K562 (cell line): ENCODE measurements at regions not wholly inside any gene's neighbourhood (a gene's known extent, or its start where the extent isn't known, plus 50 kb on each side); places are given as distances from the start of the nearest gene placed in this dataset.

ENCODE experiments used
- ATAC-seq: fragments of 200-7000 bp; cut with Tn5 transposase; 3 replicates; pipeline ENCODE4 v1.9.1; 2020; ENCODE audit warnings: moderate library complexity
- BruUV-seq: library from RNA; stranded (reverse); fragments of 400-500 nt; replicated peaks from 2 replicates; lab custom pipeline; 2021; lab: Mats Ljungman, UMichigan
- CTCF ChIA-PET: fragments of 300-600 bp; formaldehyde crosslinking; extraction: SDS; loops from one replicate; lab custom pipeline; 2021; ENCODE audit warnings: low intra/inter-chr PET ratio; lab: Yijun Ruan, JAX
- POLR2A ChIA-PET: fragments of 300-600, 350-650 bp; sonication (Branson Sonifier 250); formaldehyde crosslinking; extraction: SDS; loops from one replicate; lab custom pipeline; 2021; ENCODE audit warnings: antibody characterized with exemption, inconsistent platforms; lab: Yijun Ruan, JAX
- DNase-seq, 4 experiments: peaks; one replicate each; pipeline versions ENCODE4 v3.0.0 to v3.0.0-alpha.2; 2011 to 2018; ENCODE audit warnings: low spot score in 3 of 4, mixed read lengths in 3 of 4; ENCODE audit errors: extremely low read depth in 1 of 4
- FAIRE-seq: peaks from 2 replicates; lab custom pipeline; 2011; peaks lifted over from hg19 to GRCh38; lab: Jason Lieb, UNC
- H2AFZ ChIP-seq: 2 replicates; pipeline ENCODE4 v1.6.0; 2011; ENCODE audit warnings: low read depth, low read length, control low read depth, inconsistent platforms
- H3K27ac ChIP-seq: fragments of 200-600 bp; 3 replicates; pipeline ENCODE4 v1.8.0; 2011; ENCODE audit warnings: low read depth, mild to moderate bottlenecking, control low read depth, inconsistent platforms, low read length, moderate library complexity, mixed read lengths; ENCODE audit errors: extremely low read depth
- H3K27me3 ChIP-seq, 2 experiments: fragments of 300-600 bp in 1 of 2; 2 replicates in 1 of 2; 3 replicates in 1 of 2; pipeline versions ENCODE4 v1.6.0 to v1.8.0; 2011; ENCODE audit warnings: inconsistent platforms in 2 of 2, low read length in 2 of 2, mild to moderate bottlenecking in 1 of 2, mixed read lengths in 1 of 2, moderate library complexity in 1 of 2; ENCODE audit not compliant: control insufficient read depth in 2 of 2, insufficient read depth in 2 of 2
- H3K36me3 ChIP-seq: fragments of 300-600 bp; 3 replicates; pipeline ENCODE4 v1.8.0; 2011; ENCODE audit warnings: mild to moderate bottlenecking, low read length, inconsistent platforms; ENCODE audit not compliant: control insufficient read depth, insufficient read depth
- H3K4me1 ChIP-seq, 2 experiments: fragments of 200-600 bp in 1 of 2; replicated peaks in 1 of 2; 2 replicates in 1 of 2; 3 replicates in 1 of 2; pipeline versions ENCODE4 v1.5.1 to v1.8.0; 2011; ENCODE audit warnings: inconsistent platforms in 2 of 2, low read length in 2 of 2, mild to moderate bottlenecking in 1 of 2, mixed read lengths in 1 of 2, moderate library complexity in 1 of 2; ENCODE audit not compliant: control insufficient read depth in 2 of 2, insufficient read depth in 2 of 2
- H3K4me2 ChIP-seq: 2 replicates; pipeline ENCODE4 v1.6.1; 2011; ENCODE audit warnings: low read length, control low read depth, inconsistent platforms, mixed read lengths; ENCODE audit not compliant: insufficient read depth
- H3K4me3 ChIP-seq: fragments of 200-600 bp; sonication (generic), shearing (Covaris generic); 2 replicates; pipeline ENCODE4 v1.5.1; 2016; ENCODE audit warnings: control low read depth, inconsistent platforms
- H3K79me2 ChIP-seq: fragments of 200-600 bp; 3 replicates; pipeline ENCODE4 v1.8.0; 2011; ENCODE audit warnings: low read length, inconsistent platforms; ENCODE audit not compliant: control insufficient read depth, insufficient read depth
- H3K9ac ChIP-seq, 2 experiments: 2 replicates each; pipeline versions ENCODE4 v1.6.0 to v1.6.1; 2011; ENCODE audit warnings: low read depth in 2 of 2, low read length in 2 of 2, control low read depth in 1 of 2, inconsistent platforms in 1 of 2, mild to moderate bottlenecking in 1 of 2, mixed read lengths in 1 of 2; ENCODE audit not compliant: insufficient read depth in 1 of 2
- H3K9me1 ChIP-seq: one replicate; pipeline ENCODE4 v1.6.0; 2011; ENCODE audit warnings: inconsistent platforms, mild to moderate bottlenecking, low read length, moderate library complexity; ENCODE audit not compliant: control insufficient read depth, insufficient read depth
- H3K9me3 ChIP-seq: replicated peaks from 2 replicates; pipeline ENCODE4 v1.5.1; 2011; ENCODE audit warnings: low read depth, low read length, inconsistent platforms; ENCODE audit not compliant: control insufficient read depth, insufficient read depth
- H4K20me1 ChIP-seq: replicated peaks from 2 replicates; pipeline ENCODE4 v1.6.1; 2011; ENCODE audit warnings: low read length, inconsistent platforms, mixed read lengths; ENCODE audit not compliant: control insufficient read depth, insufficient read depth
- CBFA2T2 ChIP-seq: fragments of 450-650 bp; conservative IDR thresholded peaks from 2 replicates; pipeline ENCODE4 v1.6.1; 2017; ENCODE audit warnings: mild to moderate bottlenecking
- CBX1 ChIP-seq: sonication (generic); IDR thresholded peaks from 2 replicates; pipeline ENCODE4 v1.6.1; 2016; ENCODE audit warnings: antibody characterized with exemption, low read depth, mild to moderate bottlenecking
- FOSL1 ChIP-seq: fragments of 200-800 bp; sonication (Bioruptor generic); conservative IDR thresholded peaks from 2 replicates; pipeline ENCODE4 v1.6.1; 2016; ENCODE audit warnings: missing genetic modification characterization, missing compliant biosample characterization
- IRF1 ChIP-seq: sonication (generic); formaldehyde crosslinking; IDR thresholded peaks from 2 replicates; pipeline ENCODE4 v1.8.0; 2022; ENCODE audit warnings: missing genetic modification reagents, mild to moderate bottlenecking, borderline replicate concordance
- KHSRP ChIP-seq: fragments of 450-650 bp; IDR thresholded peaks from 2 replicates; pipeline ENCODE4 v1.6.1; 2017
- NELFE ChIP-seq: IDR thresholded peaks from 2 replicates; pipeline ENCODE4 v1.6.1; 2011; ENCODE audit warnings: mild to moderate bottlenecking; ENCODE audit not compliant: insufficient read depth, insufficient read length
- NFE2L1 ChIP-seq: fragments of 450-650 bp; IDR thresholded peaks from 2 replicates; pipeline ENCODE4 v1.6.1; 2016; ENCODE audit warnings: missing genetic modification characterization, low read depth, mild to moderate bottlenecking, missing compliant biosample characterization, moderate library complexity, borderline replicate concordance
- NR4A1 ChIP-seq, 2 experiments: fragments of 250-450 bp in 1 of 2; fragments of 450-650 bp in 1 of 2; sonication (Bioruptor Pico) in 1 of 2; IDR thresholded peaks; 2 replicates each; pipeline versions ENCODE4 v1.4.0 to v1.6.1; 2016 to 2020; ENCODE audit warnings: mild to moderate bottlenecking in 2 of 2, missing compliant biosample characterization in 1 of 2, missing genetic modification characterization in 1 of 2, moderate library complexity in 1 of 2
- RBM15 ChIP-seq: fragments of 200-400 bp; formaldehyde crosslinking; IDR thresholded peaks from 2 replicates; pipeline ENCODE4 v1.6.1; 2018; ENCODE audit warnings: mild to moderate bottlenecking, low read length, moderate library complexity; ENCODE audit not compliant: insufficient read depth
- SMARCA4 ChIP-seq: fragments of 450-650 bp; IDR thresholded peaks from 2 replicates; pipeline ENCODE4 v1.6.1; 2016
- SNIP1 ChIP-seq: fragments of 450-650 bp; IDR thresholded peaks from 2 replicates; pipeline ENCODE4 v1.7.1; 2017; ENCODE audit warnings: low read depth, mild to moderate bottlenecking
- STAG1 ChIP-seq: sonication (generic); formaldehyde crosslinking; IDR thresholded peaks from 2 replicates; pipeline ENCODE4 v1.5.0; 2020; ENCODE audit warnings: missing genetic modification reagents, borderline replicate concordance
- ZC3H4 ChIP-seq: sonication (generic); formaldehyde crosslinking; IDR thresholded peaks from 2 replicates; pipeline ENCODE4 v1.9.0; 2021; ENCODE audit warnings: missing genetic modification reagents, borderline replicate concordance
- ZNF583 ChIP-seq: fragments of 250-450 bp; sonication (Bioruptor Pico); IDR thresholded peaks from 2 replicates; pipeline ENCODE4 v1.4.0; 2020
- ZZZ3 ChIP-seq: fragments of 450-650 bp; IDR thresholded peaks from 2 replicates; pipeline ENCODE4 v1.6.1; 2016; ENCODE audit warnings: antibody characterized with exemption, mild to moderate bottlenecking, moderate library complexity
- WGBS: fragments of 100-300 bp; shearing (Covaris generic); methylation state at CpG from one replicate; pipeline ENCODE4 v1.1.6; 2016; ENCODE audit warnings: low coverage, mixed read lengths; ENCODE audit not compliant: insufficient coverage; ENCODE audit errors: missing lambda C conversion rate; 5-methylcytosine and 5-hydroxymethylcytosine counted together
- in situ Hi-C: fragments of 300-500 bp; cut with MboI; formaldehyde crosslinking; loops from 4 replicates; pipeline ENCODE4 v1.15.0; 2018; ENCODE audit warnings: inconsistent platforms, mixed read lengths
- intact Hi-C: fragments of 100-400 bp; cut with micrococcal nuclease; formaldehyde crosslinking; loops from 2 replicates; pipeline ENCODE4 v1.14.2; 2022
- TF ChIP-seq, protein P1 (sequence below): fragments of 250-450 bp; sonication (Bioruptor Pico); IDR thresholded peaks from 2 replicates; pipeline ENCODE4 v1.5.0; 2021
- TF ChIP-seq, protein P2 (sequence below): fragments of 450-650 bp; conservative IDR thresholded peaks from 2 replicates; pipeline ENCODE4 v1.6.1; 2016; ENCODE audit warnings: missing genetic modification characterization, low read depth, mild to moderate bottlenecking, control low read depth, missing compliant biosample characterization
- TF ChIP-seq, protein P3 (sequence below): fragments of 200-800 bp; sonication (Bioruptor generic); IDR thresholded peaks from 2 replicates; pipeline ENCODE4 v1.6.1; 2017; ENCODE audit warnings: missing genetic modification characterization, missing compliant biosample characterization

DNA sequence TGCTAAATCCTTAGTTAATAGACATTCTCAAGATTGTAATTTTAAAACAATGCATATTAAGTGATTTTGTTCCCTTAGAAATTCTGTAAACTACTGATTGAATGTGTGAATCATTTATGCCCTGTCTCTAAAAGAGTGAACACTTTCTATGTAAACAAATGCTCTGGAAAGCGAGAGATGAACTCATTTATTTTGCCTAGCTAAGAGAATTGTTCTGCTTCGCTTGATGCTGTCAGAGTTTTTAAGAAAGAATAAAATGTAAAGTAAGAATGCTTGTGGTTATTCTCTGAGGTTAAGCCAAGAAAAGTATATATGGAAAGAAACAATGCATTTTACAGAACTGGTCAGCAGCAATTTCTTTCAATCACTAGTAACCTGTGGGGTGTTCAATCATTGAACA, 347.4 kb upstream of the NUDT12 start:
- ChIA-PET POLR2A (interaction anchor here (1.4 kb wide), 1 partner anchor 23 kb away, joined by 4 read pairs; no protein-coding TSS in a partner anchor), CTCF (no interaction called here)
- BruUV-seq: no TSS peak
- in situ Hi-C loops (no loop called here), intact Hi-C loops (no loop called here)
- Histone ChIP-seq H3K9me1 (no peaks in the 10 kb centered on the region), H3K79me2 (no peaks in the 10 kb centered on the region), H3K9me3 (no peaks in the 10 kb centered on the region), H3K27me3 (no peaks in the 10 kb centered on the region), H3K4me2 (no peak overlapping the region), H3K27ac (no peak overlapping the region), H3K36me3 (no peaks in the 10 kb centered on the region), H3K4me3 (no peak overlapping the region), H2AFZ (no peak overlapping the region), H3K4me1 (no peaks in the 10 kb centered on the region), H3K9ac (no peak overlapping the region), H4K20me1 (no peaks in the 10 kb centered on the region)
- no peak for ATAC-seq
- no peak for DNase-seq
- 0% methylated on average over 2 of the region's 2 CpGs for WGBS
- FAIRE-seq: no peak
- no peak for TF ChIP-seq RBM15
- no peak for TF ChIP-seq CBFA2T2
- no peak for TF ChIP-seq KHSRP
- no peak for TF ChIP-seq ZC3H4 (CRISPR knock-in tag)
- TF ChIP-seq SMARCA4: no peak
- no peak for TF ChIP-seq STAG1
- TF ChIP-seq FOSL1: no peak
- TF ChIP-seq IRF1 (CRISPR knock-in tag): no peak
- TF ChIP-seq SNIP1: no peak
- TF ChIP-seq, protein P1, sequence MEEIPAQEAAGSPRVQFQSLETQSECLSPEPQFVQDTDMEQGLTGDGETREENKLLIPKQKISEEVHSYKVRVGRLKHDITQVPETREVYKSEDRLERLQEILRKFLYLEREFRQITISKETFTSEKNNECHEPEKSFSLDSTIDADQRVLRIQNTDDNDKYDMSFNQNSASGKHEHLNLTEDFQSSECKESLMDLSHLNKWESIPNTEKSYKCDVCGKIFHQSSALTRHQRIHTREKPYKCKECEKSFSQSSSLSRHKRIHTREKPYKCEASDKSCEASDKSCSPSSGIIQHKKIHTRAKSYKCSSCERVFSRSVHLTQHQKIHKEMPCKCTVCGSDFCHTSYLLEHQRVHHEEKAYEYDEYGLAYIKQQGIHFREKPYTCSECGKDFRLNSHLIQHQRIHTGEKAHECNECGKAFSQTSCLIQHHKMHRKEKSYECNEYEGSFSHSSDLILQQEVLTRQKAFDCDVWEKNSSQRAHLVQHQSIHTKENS: no peak
- TF ChIP-seq NELFE: no peak
- TF ChIP-seq, protein P2, sequence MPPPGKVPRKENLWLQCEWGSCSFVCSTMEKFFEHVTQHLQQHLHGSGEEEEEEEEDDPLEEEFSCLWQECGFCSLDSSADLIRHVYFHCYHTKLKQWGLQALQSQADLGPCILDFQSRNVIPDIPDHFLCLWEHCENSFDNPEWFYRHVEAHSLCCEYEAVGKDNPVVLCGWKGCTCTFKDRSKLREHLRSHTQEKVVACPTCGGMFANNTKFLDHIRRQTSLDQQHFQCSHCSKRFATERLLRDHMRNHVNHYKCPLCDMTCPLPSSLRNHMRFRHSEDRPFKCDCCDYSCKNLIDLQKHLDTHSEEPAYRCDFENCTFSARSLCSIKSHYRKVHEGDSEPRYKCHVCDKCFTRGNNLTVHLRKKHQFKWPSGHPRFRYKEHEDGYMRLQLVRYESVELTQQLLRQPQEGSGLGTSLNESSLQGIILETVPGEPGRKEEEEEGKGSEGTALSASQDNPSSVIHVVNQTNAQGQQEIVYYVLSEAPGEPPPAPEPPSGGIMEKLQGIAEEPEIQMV (tag): no peak
- TF ChIP-seq, protein P3, sequence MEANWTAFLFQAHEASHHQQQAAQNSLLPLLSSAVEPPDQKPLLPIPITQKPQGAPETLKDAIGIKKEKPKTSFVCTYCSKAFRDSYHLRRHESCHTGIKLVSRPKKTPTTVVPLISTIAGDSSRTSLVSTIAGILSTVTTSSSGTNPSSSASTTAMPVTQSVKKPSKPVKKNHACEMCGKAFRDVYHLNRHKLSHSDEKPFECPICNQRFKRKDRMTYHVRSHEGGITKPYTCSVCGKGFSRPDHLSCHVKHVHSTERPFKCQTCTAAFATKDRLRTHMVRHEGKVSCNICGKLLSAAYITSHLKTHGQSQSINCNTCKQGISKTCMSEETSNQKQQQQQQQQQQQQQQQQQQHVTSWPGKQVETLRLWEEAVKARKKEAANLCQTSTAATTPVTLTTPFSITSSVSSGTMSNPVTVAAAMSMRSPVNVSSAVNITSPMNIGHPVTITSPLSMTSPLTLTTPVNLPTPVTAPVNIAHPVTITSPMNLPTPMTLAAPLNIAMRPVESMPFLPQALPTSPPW (CRISPR knock-in tag): no peak
- TF ChIP-seq ZZZ3: no peak
- TF ChIP-seq ZNF583 (CRISPR knock-in tag): no peak
- no peak for TF ChIP-seq NR4A1 (CRISPR knock-in tag; IDR thresholded peaks at IDR 0.05)
- TF ChIP-seq NR4A1 (tag; IDR thresholded peaks at IDR 0.05): no peak
- no peak for TF ChIP-seq NFE2L1 (tag)
- no peak for TF ChIP-seq CBX1
